ENCODE measurements at regions not wholly inside any gene's neighbourhood (a gene's known extent, or its start where the extent isn't known, plus 50 kb on each side); places are given as distances from the start of the nearest gene placed in this dataset.
"Not testable (repeated sequence)": the region's sequence is repeated elsewhere in the genome, so short reads cannot be mapped to it uniquely, and the experiment has no call there.

- TF ChIP-seq CTCF (IDR thresholded peaks at IDR 0.05; ENCODE audit: borderline replicate concordance, insufficient read depth, low read depth, low read length): peak; percentile 35; the same call in 1 of the 2 replicates
Observed at GRCh38 chr5:1598950-1599737, 75.4 kb upstream of the LPCAT1 start.

GRCh38 chr5:1597093-1597473 lies 73.3 kb upstream of the LPCAT1 start:
- not testable (repeated sequence) for H3K4me3 ChIP-seq (ENCODE audit: low read depth, low read length)

More at GRCh38 chr5:1598950-1599737, 75.4 kb upstream of the LPCAT1 start:
- not testable (repeated sequence) for H3K4me3 ChIP-seq (ENCODE audit: low read depth, low read length)

GRCh38 chr5:1596462-1597092 lies 72.8 kb upstream of the LPCAT1 start:
- H3K4me3 ChIP-seq (ENCODE audit: low read depth, low read length): not testable (repeated sequence)

- TF ChIP-seq CTCF (IDR thresholded peaks at IDR 0.05; ENCODE audit: borderline replicate concordance, insufficient read depth, low read depth, low read length): peak; percentile 70
- H3K4me3 ChIP-seq (ENCODE audit: low read depth, low read length): peak overlapping the region; percentile 88
Observed at GRCh38 chr5:1594357-1595106, 70.8 kb upstream of the LPCAT1 start.

GRCh38 chr5:1593903-1594356 lies 70.2 kb upstream of the LPCAT1 start:
- no peak for TF ChIP-seq CTCF (IDR thresholded peaks at IDR 0.05; ENCODE audit: borderline replicate concordance, insufficient read depth, low read depth, low read length)
- peak overlapping the region; percentile 88 for H3K4me3 ChIP-seq (ENCODE audit: low read depth, low read length)

- H3K4me3 ChIP-seq (ENCODE audit: low read depth, low read length): not testable (repeated sequence)
Observed at GRCh38 chr5:1588071-1588694, 64.4 kb upstream of the LPCAT1 start.

GRCh38 chr5:1583081-1583875 lies 59.5 kb upstream of the LPCAT1 start:
- H3K4me3 ChIP-seq (ENCODE audit: low read depth, low read length): not testable (repeated sequence)

GRCh38 chr5:1579389-1579788 lies 55.6 kb upstream of the LPCAT1 start:
- not testable (repeated sequence) for H3K4me3 ChIP-seq (ENCODE audit: low read depth, low read length)

GRCh38 chr5:1576851-1577250 lies 53.1 kb upstream of the LPCAT1 start:
- H3K4me3 ChIP-seq (ENCODE audit: low read depth, low read length): not testable (repeated sequence)

GRCh38 chr5:1575991-1576714 lies 52.4 kb upstream of the LPCAT1 start:
- H3K4me3 ChIP-seq (ENCODE audit: low read depth, low read length): not testable (repeated sequence)

- not testable (repeated sequence) for H3K4me3 ChIP-seq (ENCODE audit: low read depth, low read length)
Observed at GRCh38 chr5:1575491-1575890, 51.7 kb upstream of the LPCAT1 start.

- not testable (repeated sequence) for H3K4me3 ChIP-seq (ENCODE audit: low read depth, low read length)
Observed at GRCh38 chr5:1574023-1574318, 50.2 kb upstream of the LPCAT1 start.

GRCh38 chr5:1573217-1574022 lies 49.7 kb upstream of the LPCAT1 start:
- H3K4me3 ChIP-seq (ENCODE audit: low read depth, low read length): not testable (repeated sequence)

All from GM12875 (cell line).